GM21447 (cell line): ENCODE measurements at regions not wholly inside any gene's neighbourhood (a gene's known extent, or its start where the extent isn't known, plus 50 kb on each side); places are given as distances from the start of the nearest gene placed in this dataset.
"Not testable (repeated sequence)": the region's sequence is repeated elsewhere in the genome, so short reads cannot be mapped to it uniquely, and the experiment has no call there.

ENCODE experiments used
- ATAC-seq: cut with Tn5 transposase; IDR thresholded peaks from one replicate; pipeline ENCODE4 v1.9.1; 2021; ENCODE audit not compliant: unreplicated experiment

DNA sequence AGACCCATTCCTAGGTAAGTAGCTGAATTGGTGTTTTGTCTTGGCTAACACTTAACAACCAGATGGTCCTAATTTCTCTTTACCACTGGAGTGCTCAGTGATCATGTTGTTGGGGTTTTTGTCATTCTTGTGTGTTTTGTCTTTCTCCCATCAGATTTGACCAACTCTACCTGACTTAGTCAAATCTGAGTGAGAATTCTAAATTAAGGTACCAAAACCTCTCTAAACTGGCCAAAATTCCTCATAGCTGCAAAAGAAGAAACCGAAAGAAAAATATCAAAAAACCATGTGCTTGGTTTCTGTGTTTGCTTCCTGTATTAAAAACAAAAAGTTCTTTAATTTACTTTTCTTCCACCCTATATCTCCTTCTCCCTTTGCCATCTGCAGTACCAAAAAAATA is 350.7 kb upstream of the SPHKAP start:
- ATAC-seq, result no peak

DNA sequence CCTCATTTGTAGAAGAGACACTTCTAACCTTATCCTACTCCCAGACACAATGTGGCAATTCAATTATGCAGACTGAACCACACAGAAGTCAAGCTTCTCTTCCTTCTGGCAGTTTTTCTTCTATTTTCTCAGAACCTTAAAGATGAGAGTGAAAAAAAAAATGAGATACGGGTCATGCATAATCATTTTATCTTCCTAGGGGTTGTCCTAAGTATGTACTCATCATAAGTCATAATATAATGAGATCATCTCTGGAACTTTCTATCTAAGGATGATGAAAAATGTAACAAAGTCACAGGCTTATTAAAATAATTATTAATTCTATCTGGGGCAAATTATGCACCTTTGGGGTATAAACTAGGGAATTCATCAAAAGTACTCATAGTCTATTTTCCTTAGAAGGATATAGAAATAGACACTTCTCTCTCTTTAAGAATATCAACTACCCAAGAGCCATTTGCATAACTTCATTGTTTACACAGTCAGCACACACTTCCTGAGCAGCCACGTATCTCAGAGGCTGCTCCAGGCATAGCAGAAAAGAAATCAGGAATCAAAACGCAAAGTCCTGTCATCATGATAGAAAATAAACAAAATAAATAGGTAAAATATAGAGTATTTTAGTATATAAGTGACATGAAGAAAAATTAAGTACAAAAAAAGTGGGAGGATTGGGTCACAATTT is 345.9 kb upstream of the SPHKAP start:
- no peak for ATAC-seq

GRCh38 chr2:228526687-228527086 is 345.2 kb upstream of the SPHKAP start:
- no peak for ATAC-seq

DNA sequence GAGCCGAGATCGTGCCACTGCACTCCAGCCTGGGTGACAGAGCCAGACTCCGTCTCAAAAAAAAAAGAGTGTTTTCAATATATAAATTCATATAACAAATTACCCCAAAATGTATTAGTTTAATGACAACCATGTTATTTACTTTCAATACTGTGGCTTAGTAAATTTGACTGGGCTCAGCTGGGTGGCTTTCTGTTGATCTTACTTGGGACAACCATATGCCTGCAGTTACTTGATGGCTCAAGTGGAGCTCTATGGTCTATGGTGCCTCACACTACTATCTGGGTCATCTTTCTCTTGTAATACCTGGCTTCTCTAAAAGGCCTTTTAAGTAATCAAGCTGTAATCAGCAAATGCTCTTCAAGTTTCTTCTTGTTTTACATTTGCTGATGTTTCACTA is 341.5 kb upstream of the SPHKAP start:
- ATAC-seq, result no peak

- ATAC-seq, result no peak
These were observed 340.8 kb upstream of the SPHKAP start for GRCh38 chr2:228522276-228522675.

GRCh38 chr2:228519561-228519960 is 338.1 kb upstream of the SPHKAP start:
- ATAC-seq, result no peak

GRCh38 chr2:228516019-228516418 is 334.5 kb upstream of the SPHKAP start:
- no peak for ATAC-seq

DNA sequence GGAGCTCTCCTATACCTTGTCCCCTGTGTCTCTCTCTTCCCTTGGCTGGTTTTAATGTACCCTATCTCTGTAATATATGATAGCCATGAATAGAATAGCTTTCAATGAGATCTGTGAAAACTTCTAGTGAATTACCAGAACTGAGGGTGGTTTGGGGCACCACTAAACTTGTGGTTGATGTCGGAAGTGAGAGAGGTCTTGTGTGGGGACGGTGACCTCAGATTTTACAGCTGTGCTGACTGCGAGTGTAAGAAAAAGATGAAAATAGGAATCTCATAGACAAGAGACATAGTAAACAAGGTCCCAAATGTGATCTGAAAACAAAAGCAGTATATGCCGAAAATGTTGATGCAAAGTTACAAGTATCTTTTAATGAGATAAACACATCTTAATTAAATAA is 332.0 kb upstream of the SPHKAP start:
- not testable (repeated sequence) for ATAC-seq

DNA sequence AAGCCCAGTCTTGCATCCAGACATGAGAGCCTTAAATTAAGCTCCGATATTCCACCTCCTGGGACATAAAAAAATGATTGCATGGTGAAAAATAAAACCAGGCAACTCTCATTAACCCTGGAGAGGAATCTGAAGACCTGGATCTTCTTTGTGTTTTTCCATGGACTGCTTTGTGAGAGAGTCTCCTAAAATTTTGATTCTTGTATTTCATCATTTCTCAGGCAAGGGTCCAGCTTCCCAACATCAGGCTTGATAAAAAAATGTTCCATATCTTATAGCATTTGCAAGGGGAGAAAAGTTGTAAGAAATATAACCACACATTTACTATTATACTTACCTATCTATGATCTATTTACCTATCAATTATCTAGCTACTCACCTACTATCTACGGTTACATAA is 327.5 kb upstream of the SPHKAP start:
- ATAC-seq, result no peak

DNA sequence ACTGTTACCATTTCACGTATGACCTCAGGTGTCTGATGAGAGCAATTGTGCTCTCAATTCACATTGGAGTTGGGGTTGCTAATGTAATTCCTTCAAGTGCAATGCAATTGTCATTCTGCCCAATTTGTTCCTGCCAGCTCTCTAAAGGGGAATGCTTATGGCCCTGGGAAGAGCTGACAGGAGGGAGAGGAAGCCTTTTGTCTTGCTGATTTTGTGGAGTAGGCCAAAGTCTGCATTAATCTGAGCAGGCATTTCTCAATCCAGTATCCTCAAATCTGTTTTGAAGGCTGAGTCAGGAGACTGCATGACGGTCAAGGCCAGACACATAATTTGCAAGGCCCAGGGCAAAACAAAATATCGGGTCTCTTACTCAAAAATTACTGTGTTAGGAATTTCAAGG is 326.4 kb upstream of the SPHKAP start:
- ATAC-seq, result no peak

DNA sequence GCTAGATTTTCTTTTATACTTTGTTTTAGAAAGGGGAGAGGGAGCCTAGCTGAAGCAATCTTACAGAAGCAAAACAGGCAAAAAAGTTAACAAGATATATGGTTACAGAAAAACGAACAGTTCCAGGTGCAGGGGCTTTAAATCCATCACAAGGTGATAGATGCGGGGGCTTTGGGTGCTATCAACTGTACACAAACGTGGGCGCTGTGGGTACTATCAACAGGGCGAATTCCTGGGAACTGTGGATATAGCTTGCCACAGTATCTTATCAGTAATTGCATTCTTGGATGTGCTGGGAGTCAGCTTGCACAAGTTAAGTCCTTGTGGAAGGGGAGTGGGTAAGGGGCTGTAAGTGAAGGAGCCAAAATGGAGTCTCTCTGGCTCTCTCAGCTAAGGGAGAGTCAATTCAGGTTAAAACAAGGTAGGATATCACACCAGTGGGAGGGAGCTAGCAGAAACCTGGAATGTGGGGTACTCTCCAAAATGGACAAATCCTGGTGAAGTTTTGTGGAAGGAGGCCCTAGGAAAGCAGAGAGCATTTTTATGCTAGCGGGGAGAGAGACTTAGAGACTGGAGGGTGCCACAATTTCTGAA is 325.8 kb upstream of the SPHKAP start:
- ATAC-seq, result no peak

DNA sequence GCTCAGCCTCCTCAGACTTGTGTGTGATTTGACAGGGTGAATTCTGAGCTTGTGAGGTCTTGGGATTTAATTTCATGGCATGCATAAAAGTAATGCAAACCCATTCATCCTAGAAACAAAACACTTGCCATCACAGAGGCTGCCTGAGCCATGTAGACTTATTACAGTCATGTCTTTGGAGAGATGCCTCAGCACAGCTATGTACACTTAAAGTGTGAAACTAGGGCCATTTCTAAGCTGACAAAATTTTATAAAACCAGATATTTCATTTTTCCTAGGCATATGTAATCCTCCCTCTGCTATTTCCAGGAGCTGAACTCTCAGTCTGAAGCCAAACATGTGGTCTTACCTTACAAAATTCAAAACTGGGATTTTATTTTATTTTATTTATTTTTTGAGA is 322.2 kb upstream of the SPHKAP start:
- ATAC-seq, result no peak

DNA sequence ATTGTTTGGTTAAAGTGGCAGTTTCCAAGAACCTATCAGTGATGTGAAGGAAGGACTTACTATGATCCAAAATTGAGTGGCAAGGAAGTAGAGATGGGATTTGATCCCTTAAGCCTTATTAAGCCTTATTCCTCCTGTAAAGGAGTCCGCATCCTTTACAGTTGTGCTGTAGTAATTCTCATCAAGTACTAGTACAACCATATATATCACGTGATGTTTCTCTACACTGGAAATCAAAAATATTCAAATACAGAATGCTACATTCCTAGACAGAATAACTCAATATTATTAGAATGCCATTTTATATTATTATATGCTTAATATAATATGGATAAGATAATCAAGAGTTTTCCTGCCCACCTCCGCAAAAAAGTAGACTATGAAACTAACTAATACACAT is 312.4 kb upstream of the SPHKAP start:
- no peak for ATAC-seq

DNA sequence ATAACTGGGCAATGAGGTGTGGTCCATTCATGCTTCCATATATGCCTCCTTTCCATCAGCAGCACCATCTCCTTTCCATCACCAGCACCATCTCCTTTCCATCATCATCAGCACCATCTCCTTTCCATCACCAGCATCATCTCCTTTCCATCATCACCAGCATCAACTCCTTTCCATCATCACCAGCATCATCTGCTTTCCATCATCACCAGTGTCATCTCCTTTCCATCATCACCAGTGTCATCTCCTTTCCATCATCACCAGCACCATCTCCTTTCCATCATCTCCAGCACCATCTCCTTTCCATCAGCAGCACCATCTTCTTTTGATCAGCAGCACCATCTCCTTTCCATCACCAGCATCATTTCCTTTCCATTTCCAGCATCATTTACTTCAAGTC is 297.5 kb upstream of the SPHKAP start:
- ATAC-seq, result no peak

DNA sequence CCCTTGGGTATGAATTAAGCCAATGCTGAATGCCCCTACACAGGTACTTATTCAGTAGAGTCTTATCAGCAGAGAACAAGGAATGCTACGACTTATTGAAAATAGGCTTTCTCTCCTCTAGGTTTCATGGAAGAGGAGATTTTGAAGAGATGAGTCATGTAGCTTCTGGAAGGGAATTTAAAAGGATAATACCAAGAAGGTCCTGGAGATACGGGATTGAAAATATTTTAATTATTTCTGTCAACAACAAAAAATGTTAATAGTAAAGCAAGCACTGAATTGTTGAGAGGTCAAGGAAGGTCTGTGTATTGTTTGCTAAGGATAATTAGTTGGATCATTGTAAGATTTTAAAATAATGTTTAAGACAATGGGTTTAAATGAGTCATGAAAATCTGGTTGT is 293.0 kb upstream of the SPHKAP start:
- no peak for ATAC-seq

DNA sequence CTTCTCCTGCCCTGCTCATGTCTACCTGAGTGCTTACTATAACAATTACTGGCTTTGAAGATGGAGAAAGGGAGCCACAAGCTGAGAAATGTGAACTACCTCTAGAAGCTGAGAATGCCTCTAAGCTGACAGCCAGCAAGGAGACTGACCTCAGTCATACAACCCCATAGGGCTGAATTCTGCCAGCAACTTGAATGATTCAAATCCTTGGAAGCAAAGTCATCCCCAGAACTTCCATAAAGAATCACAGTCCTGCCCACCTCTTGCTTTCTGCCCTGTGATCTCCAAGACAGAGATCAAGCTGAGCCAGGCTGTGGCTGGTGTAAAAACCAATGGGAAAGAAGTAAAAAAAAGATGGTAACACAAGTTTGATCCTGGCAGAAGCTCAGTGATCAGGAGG is 288.2 kb upstream of the SPHKAP start:
- no peak for ATAC-seq

- ATAC-seq, result no peak
These were observed 285.4 kb upstream of the SPHKAP start for GRCh38 chr2:228466851-228467250.

DNA sequence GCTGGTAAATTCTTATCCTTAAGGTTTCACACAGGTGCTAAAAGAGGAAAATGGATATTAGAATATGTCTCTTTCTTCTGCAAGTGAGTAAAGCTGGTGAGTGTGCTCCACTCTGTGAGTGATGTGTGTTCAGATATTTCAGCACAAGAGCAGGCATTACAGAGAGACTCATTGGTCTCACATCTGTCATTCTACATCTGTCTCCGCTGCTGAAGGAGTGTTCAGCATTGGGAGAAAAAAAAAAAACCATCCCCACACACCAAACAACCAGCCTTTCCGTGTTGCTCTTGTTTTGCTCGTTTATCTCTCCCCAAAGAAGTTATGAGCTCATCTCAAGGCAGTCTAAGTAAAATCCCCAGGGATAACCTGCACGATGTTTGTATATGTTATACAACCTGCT is 283.9 kb upstream of the SPHKAP start:
- ATAC-seq, result no peak

DNA sequence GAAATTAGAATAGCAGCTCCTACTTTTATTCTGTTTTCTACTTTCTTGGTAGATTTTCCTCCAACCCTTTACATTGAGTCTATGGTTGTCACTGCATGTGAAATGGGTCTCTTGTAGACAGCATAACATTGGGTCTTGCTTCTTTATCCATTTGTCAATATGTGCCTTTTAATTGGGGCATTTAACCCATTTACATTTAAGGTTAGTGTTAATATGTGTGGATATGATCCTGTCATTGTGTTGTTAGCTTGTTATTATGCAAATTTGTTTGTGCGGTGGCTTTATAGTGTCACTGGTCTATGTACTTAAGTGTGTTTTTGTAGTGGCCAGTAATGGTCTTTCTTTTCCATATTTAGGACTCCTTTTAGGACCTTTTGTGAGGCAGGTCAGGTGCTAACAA is 276.9 kb upstream of the SPHKAP start:
- no peak for ATAC-seq

DNA sequence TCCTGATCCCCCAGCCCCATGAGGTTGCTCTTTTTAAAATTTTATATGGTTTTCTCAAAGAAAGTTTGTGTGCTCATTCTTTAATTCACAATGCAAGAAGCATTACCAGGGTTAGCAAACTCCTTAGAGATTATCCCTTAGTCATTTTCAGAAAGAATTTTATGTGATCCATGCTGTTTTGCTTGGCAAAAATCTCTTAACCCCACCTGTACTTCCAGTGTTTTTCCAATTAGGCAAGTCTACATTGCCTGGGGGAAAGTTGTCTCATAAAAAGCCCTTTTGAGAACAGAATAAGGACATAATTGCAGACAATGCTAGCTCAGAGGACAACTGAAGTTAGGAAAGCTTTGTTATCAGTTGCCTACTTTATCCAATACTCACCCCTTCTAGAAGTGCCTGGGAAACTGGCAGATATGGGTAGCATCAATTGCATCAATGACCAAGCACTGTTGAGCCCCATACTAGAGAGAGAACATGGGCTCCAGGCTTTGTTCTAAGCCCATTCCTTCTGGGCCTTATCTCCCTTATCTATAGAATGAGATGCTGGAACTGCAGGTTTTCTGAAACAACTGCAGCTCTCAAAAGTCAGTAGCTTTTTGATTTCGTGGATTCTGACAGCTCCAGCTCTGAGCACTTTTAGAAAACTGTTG is 265.9 kb upstream of the SPHKAP start:
- ATAC-seq, result no peak

DNA sequence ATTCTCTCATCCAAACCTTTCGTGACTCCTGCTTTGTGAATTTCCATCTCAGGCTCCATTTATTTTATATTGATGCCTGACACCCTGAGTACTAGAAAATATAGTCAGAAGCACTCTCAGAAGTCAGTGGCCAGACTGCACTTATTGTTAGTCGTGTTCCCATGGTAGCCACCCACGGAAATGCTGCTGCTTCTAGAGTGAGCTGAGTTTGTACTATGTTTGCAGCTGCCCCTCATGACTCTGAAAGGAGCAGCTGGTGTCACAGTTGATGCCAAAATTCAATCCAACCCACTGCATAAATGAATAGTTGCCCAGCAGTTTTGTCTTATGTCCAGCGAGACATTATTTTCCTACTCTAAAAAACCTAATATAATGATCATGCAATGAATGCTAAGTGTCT is 265.2 kb upstream of the SPHKAP start:
- ATAC-seq, result no peak

DNA sequence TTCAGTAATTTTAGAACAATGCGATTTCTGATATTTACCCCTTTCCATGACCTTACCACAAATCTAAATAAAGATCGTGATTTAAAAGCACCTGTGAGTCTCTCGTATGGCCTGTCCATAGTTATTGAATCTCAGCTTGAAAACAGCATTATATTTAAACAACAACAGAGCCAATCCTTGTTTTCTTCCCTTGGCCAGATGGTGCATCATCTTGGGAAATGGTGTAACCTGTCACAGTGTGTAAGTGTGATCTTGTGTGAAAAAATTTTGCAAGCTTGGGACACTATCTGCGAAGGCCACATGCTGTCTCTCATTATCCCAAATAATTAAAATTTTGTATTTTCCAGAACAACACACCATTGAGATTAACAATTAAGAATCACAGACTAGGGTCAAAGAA is 262.7 kb upstream of the SPHKAP start:
- no peak for ATAC-seq

GRCh38 chr2:228433721-228434120 is 252.2 kb upstream of the SPHKAP start:
- no peak for ATAC-seq
